PC-3 (cell line): ENCODE measurements at regions not wholly inside any gene's neighbourhood (a gene's known extent, or its start where the extent isn't known, plus 50 kb on each side); places are given as distances from the start of the nearest gene placed in this dataset.

ENCODE experiments used
- CTCF ChIP-seq: fragments of 300-600 bp; sonication (generic); conservative IDR thresholded peaks from 2 replicates; pipeline ENCODE4 v1.5.1; 2017; ENCODE audit warnings: antibody characterized with exemption, low read depth, mild to moderate bottlenecking, low read length
- EZH2phosphoT487 ChIP-seq: fragments of 300-600 bp; sonication (generic); IDR thresholded peaks from 2 replicates; pipeline ENCODE4 v1.6.1; 2018; ENCODE audit warnings: mild to moderate bottlenecking, antibody characterized with exemption, low read length, borderline replicate concordance

DNA sequence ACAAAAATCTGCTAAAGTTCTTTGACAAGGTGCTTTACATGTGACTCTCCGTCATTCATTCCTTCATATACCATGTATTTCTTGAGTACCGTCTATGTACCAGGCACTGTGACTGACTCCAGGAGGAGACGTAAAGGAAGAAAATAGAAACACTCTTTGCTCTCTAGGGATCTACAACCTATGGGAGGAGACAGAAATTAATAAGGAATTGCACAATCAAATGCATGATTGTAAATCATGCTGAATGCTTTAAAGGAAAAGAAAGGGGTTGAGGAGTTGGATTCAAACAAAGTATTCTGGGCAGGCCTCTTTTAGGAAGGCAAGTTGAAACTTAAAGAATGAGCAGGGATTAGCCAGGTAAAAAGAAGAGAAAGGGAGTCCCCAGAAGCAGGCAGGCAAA, 239.1 kb upstream of the FGGY start:
- TF ChIP-seq EZH2phosphoT487: no peak
- TF ChIP-seq CTCF: no peak
